ENCODE measurements at regions not wholly inside any gene's neighbourhood (a gene's known extent, or its start where the extent isn't known, plus 50 kb on each side); places are given as distances from the start of the nearest gene placed in this dataset.
A peak's percentile ranks its signal among the peaks of the same experiment; 100 is the strongest.

DNA sequence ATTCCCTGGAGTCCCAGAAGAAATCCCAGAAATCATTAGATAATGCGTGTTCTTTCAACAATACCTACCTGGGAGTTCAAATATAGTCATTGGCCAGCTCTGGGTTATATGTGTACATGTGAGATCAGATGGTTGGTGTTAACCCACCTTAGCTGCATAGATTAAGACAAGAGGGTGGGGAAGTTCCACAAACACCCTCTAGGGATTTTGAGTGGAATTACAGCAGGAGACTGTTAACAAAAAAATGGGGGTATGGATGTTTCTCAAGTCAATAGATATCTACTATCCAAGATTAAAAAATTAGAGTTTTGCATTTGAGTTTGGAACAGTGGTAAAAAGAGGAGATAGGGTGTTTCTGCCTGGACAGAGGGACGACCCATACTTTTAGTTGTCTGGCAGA is 282.5 kb upstream of the CNTN3 start:
- TF ChIP-seq, protein P1, sequence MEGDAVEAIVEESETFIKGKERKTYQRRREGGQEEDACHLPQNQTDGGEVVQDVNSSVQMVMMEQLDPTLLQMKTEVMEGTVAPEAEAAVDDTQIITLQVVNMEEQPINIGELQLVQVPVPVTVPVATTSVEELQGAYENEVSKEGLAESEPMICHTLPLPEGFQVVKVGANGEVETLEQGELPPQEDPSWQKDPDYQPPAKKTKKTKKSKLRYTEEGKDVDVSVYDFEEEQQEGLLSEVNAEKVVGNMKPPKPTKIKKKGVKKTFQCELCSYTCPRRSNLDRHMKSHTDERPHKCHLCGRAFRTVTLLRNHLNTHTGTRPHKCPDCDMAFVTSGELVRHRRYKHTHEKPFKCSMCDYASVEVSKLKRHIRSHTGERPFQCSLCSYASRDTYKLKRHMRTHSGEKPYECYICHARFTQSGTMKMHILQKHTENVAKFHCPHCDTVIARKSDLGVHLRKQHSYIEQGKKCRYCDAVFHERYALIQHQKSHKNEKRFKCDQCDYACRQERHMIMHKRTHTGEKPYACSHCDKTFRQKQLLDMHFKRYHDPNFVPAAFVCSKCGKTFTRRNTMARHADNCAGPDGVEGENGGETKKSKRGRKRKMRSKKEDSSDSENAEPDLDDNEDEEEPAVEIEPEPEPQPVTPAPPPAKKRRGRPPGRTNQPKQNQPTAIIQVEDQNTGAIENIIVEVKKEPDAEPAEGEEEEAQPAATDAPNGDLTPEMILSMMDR (IDR thresholded peaks at IDR 0.05), result peak in 6 of 7 experiments; percentile 12 to 36 (median 21)
- TF ChIP-seq POLR2A (IDR thresholded peaks at IDR 0.05), result no peak

Measured in body of pancreas (tissue), 4 donors.